GM18508 (cell line): ENCODE measurements at regions not wholly inside any gene's neighbourhood (a gene's known extent, or its start where the extent isn't known, plus 50 kb on each side); places are given as distances from the start of the nearest gene placed in this dataset.
"Not testable (repeated sequence)": the region's sequence is repeated elsewhere in the genome, so short reads cannot be mapped to it uniquely, and the experiment has no call there.

Source experiments
- ATAC-seq: cut with Tn5 transposase; IDR thresholded peaks from one replicate; pipeline ENCODE4 v1.9.1; 2021; ENCODE audit warnings: moderate number of reproducible peaks; ENCODE audit not compliant: insufficient read depth, unreplicated experiment

GRCh38 chr5:167939686-167940085 lies 351.8 kb upstream of the WWC1 start:
- no peak for ATAC-seq

GRCh38 chr5:167940911-167941310 lies 350.5 kb upstream of the WWC1 start:
- ATAC-seq = no peak

- ATAC-seq = not testable (repeated sequence)
Observed at GRCh38 chr5:167941556-167941955, 349.9 kb upstream of the WWC1 start.

GRCh38 chr5:167943343-167943742 lies 348.1 kb upstream of the WWC1 start:
- no peak for ATAC-seq

GRCh38 chr5:167944121-167944852 lies 347.2 kb upstream of the WWC1 start:
- no peak for ATAC-seq

GRCh38 chr5:167945542-167946384 lies 345.7 kb upstream of the WWC1 start:
- ATAC-seq = no peak

GRCh38 chr5:167947306-167947705 lies 344.1 kb upstream of the WWC1 start:
- ATAC-seq = no peak

- no peak for ATAC-seq
Observed at GRCh38 chr5:167948251-167948650, 343.2 kb upstream of the WWC1 start.

GRCh38 chr5:167949435-167949834 lies 342.0 kb upstream of the WWC1 start:
- ATAC-seq = no peak

- no peak for ATAC-seq
Observed at GRCh38 chr5:167950126-167950721, 341.2 kb upstream of the WWC1 start.

- no peak for ATAC-seq
Observed at GRCh38 chr5:167951116-167951515, 340.3 kb upstream of the WWC1 start.

- no peak for ATAC-seq
Observed at GRCh38 chr5:167952278-167952995, 339.0 kb upstream of the WWC1 start.

- ATAC-seq = no peak
Observed at GRCh38 chr5:167953151-167953798, 338.2 kb upstream of the WWC1 start.

- ATAC-seq = no peak
Observed at GRCh38 chr5:167961731-167962130, 329.7 kb upstream of the WWC1 start.

GRCh38 chr5:167964529-167964928 lies 326.9 kb upstream of the WWC1 start:
- ATAC-seq = no peak

GRCh38 chr5:167965710-167966109 lies 325.7 kb upstream of the WWC1 start:
- ATAC-seq = no peak

- no peak for ATAC-seq
Observed at GRCh38 chr5:167966979-167967378, 324.5 kb upstream of the WWC1 start.

- ATAC-seq = no peak
Observed at GRCh38 chr5:167967494-167968177, 323.8 kb upstream of the WWC1 start.

- ATAC-seq = no peak
Observed at GRCh38 chr5:167968837-167969236, 322.6 kb upstream of the WWC1 start.

- ATAC-seq = peak; percentile 74
Observed at GRCh38 chr5:167969998-167970397, 321.4 kb upstream of the WWC1 start.
